ENCODE measurements at regions not wholly inside any gene's neighbourhood (a gene's known extent, or its start where the extent isn't known, plus 50 kb on each side); places are given as distances from the start of the nearest gene placed in this dataset.

GRCh38 chr16:74104022-74104421, 192.6 kb upstream of the PSMD7 start:
- no peak for TF ChIP-seq JUND (IDR thresholded peaks at IDR 0.05; ENCODE audit: low read depth)
- in situ Hi-C loops (cut with HindIII; ENCODE audit: low pct_unique_long_range_greater_than_20kb, low sequenced_read_pairs), result no loop called here
- DNase-seq (ENCODE audit: low read depth in 1 of 2, low spot score in 1 of 2), result no peak

DNA sequence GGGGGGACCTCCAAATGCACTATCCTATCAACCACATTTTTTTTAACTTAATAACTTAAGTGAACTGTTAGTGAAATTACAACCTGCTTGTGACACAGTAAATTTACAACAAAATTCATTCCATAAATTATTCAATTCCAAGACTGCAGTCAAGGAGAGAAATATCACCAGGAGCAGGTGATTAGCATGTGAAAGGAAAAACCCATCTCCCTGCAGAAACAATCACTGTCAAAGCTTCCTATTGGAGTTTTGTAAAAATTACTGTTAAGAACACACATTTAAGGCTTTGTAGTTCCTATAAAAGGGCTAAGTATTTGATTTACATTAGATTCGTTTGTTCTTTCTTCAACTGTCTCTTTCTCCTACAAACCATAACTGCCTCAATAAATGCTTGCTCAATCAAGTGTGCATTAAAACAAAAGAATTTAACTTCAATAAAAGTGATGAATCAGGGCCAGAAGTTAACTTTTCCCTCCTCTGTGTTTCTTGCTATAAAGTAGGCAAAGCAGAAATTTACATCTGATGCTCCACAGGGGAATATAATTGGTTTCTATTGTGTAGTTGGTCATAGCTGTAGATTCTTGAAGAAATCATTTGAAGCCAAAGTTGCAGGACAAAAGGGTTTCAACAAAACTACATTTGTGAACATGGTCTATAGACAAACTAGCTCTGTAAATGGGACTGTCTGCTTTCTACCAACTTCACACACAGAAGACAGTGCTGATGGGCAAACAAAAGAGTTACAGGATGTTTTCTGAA, 195.1 kb upstream of the PSMD7 start:
- DNase-seq (ENCODE audit: low read depth in 1 of 2, low spot score in 1 of 2), result no peak
- TF ChIP-seq JUND (IDR thresholded peaks at IDR 0.05; ENCODE audit: low read depth), result no peak
- in situ Hi-C loops (cut with HindIII; ENCODE audit: low pct_unique_long_range_greater_than_20kb, low sequenced_read_pairs), result no loop called here

DNA sequence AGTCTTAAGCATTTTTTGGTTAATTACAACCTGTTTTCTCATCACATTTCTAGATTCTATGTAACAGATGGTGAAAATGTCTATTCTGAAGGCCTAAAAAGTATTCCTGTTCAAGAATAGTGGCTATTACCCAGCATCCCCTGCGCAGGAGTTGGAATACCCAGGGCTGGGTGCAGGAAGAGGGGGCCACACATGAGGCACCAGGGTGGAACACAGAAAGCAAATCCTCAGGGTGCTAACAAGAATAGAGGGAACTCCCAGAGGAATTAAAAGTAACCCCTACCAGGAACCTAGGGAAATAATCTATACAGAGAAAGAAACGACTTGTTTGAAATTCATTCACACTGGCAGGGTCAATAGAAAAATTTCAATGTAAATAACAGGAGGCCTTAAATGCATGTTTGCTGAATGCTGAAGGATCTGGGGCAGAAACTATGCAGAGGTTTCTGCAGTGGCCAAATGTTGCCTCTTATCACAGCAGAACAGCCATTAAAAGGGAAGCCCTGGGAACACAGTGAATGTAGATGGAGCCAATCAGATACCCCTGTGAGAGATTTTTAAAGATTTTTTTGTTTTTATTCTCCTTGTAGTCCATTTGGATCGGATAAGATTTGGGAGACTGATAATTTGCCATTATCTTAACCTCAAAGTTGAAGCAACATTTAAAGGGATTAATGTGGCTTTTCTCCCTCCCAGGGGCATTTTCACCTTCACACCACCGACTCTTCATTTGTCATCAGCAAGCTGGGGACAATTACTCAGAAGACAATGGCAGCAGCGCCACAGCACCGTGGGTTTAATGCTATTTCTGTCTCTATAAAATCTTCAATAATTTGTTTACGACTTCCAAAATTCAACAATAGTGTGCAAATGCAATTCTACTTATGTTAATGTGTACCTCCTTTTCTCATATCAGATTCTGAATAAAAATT, 196.0 kb upstream of the PSMD7 start:
- no peak for TF ChIP-seq JUND (IDR thresholded peaks at IDR 0.05; ENCODE audit: low read depth)
- no peak for DNase-seq (ENCODE audit: low read depth in 1 of 2, low spot score in 1 of 2)
- in situ Hi-C loops (cut with HindIII; ENCODE audit: low pct_unique_long_range_greater_than_20kb, low sequenced_read_pairs), result no loop called here

- no peak for DNase-seq (ENCODE audit: low read depth in 1 of 2, low spot score in 1 of 2)
- in situ Hi-C loops (cut with HindIII; ENCODE audit: low pct_unique_long_range_greater_than_20kb, low sequenced_read_pairs), result no loop called here
- TF ChIP-seq JUND (IDR thresholded peaks at IDR 0.05; ENCODE audit: low read depth), result no peak
These were observed 197.1 kb upstream of the PSMD7 start for GRCh38 chr16:74099530-74099929.

DNA sequence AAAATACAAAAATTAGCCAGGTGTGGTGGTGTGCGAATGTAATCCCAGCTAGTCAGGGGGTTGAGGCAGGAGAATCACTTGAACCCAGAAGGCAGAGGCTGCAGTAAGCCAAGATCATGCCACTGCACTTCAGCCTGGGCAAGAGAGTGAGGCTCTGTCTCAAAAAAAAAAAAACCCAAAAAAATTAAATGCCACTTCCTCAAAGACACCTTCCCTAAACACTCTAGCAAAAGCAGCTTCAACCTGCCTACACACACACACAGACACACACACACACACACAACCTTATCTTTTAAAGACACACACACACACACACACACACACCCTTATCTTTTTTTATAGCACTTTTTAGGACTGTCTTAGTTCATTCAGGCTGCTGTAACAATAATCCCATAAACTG, 201.7 kb upstream of the PSMD7 start:
- in situ Hi-C loops (cut with HindIII; ENCODE audit: low pct_unique_long_range_greater_than_20kb, low sequenced_read_pairs), result no loop called here
- no peak for DNase-seq (ENCODE audit: low read depth in 1 of 2, low spot score in 1 of 2)
- no peak for TF ChIP-seq JUND (IDR thresholded peaks at IDR 0.05; ENCODE audit: low read depth)

- no peak for TF ChIP-seq JUND (IDR thresholded peaks at IDR 0.05; ENCODE audit: low read depth)
- in situ Hi-C loops (cut with HindIII; ENCODE audit: low pct_unique_long_range_greater_than_20kb, low sequenced_read_pairs), result no loop called here
- DNase-seq (ENCODE audit: low read depth in 1 of 2, low spot score in 1 of 2), result no peak
These were observed 202.1 kb upstream of the PSMD7 start for GRCh38 chr16:74094514-74094913.

- DNase-seq (ENCODE audit: low read depth in 1 of 2, low spot score in 1 of 2), result no peak
- TF ChIP-seq JUND (IDR thresholded peaks at IDR 0.05; ENCODE audit: low read depth), result no peak
- in situ Hi-C loops (cut with HindIII; ENCODE audit: low pct_unique_long_range_greater_than_20kb, low sequenced_read_pairs), result no loop called here
These were observed 204.3 kb upstream of the PSMD7 start for GRCh38 chr16:74092336-74092735.

GRCh38 chr16:74090871-74091270, 205.7 kb upstream of the PSMD7 start:
- in situ Hi-C loops (cut with HindIII; ENCODE audit: low pct_unique_long_range_greater_than_20kb, low sequenced_read_pairs), result no loop called here
- TF ChIP-seq JUND (IDR thresholded peaks at IDR 0.05; ENCODE audit: low read depth), result no peak
- DNase-seq (ENCODE audit: low read depth in 1 of 2, low spot score in 1 of 2), result no peak

DNA sequence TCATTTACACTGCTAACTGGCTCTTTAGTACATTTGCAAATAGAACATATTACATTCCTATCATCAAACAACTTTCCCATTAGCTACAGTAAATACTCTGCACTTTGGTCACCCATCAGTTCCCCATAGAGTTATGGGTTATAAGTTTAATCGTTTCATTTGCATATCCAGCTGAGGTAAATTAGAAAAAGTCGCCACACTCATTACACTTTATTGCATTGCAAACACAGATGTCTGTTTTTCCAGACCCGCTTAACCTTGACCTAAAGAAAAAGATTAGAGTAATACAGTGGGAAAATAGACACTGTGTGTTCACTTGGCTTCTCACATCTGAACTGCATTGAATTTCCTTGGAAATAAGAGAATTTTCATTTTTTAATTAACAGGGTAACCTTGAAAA, 213.1 kb upstream of the PSMD7 start:
- DNase-seq (ENCODE audit: low read depth in 1 of 2, low spot score in 1 of 2), result no peak
- in situ Hi-C loops (cut with HindIII; ENCODE audit: low pct_unique_long_range_greater_than_20kb, low sequenced_read_pairs), result no loop called here

GRCh38 chr16:74080311-74080710, 216.3 kb upstream of the PSMD7 start:
- no peak for DNase-seq (ENCODE audit: low read depth in 1 of 2, low spot score in 1 of 2)
- no peak for TF ChIP-seq JUND (IDR thresholded peaks at IDR 0.05; ENCODE audit: low read depth)
- in situ Hi-C loops (cut with HindIII; ENCODE audit: low pct_unique_long_range_greater_than_20kb, low sequenced_read_pairs), result no loop called here

More for the DNA sequence above, 213.1 kb upstream of the PSMD7 start:
- no peak for TF ChIP-seq JUND (IDR thresholded peaks at IDR 0.05; ENCODE audit: low read depth)

DNA sequence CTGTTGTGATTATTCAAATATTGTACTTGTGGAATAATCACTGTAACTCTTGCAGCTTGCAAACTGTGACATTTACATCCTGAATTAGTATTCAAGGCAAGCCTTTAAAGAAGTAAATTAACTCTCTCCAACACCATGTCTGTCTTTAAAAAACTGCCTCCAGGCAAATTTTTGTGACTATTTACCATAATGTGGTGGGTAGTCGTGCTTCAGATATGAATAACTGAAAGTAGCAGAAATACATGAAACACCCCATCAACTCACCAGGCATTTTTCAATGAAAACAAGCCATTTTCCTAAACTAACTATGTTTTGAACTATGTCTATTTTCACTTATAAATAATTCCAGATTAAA, 217.4 kb upstream of the PSMD7 start:
- in situ Hi-C loops (cut with HindIII; ENCODE audit: low pct_unique_long_range_greater_than_20kb, low sequenced_read_pairs), result no loop called here
- DNase-seq (ENCODE audit: low read depth in 1 of 2, low spot score in 1 of 2), result no peak
- TF ChIP-seq JUND (IDR thresholded peaks at IDR 0.05; ENCODE audit: low read depth), result no peak

GRCh38 chr16:74078511-74079231, 217.9 kb upstream of the PSMD7 start:
- TF ChIP-seq JUND (IDR thresholded peaks at IDR 0.05; ENCODE audit: low read depth), result no peak
- in situ Hi-C loops (cut with HindIII; ENCODE audit: low pct_unique_long_range_greater_than_20kb, low sequenced_read_pairs), result no loop called here
- no peak for DNase-seq (ENCODE audit: low read depth in 1 of 2, low spot score in 1 of 2)

DNA sequence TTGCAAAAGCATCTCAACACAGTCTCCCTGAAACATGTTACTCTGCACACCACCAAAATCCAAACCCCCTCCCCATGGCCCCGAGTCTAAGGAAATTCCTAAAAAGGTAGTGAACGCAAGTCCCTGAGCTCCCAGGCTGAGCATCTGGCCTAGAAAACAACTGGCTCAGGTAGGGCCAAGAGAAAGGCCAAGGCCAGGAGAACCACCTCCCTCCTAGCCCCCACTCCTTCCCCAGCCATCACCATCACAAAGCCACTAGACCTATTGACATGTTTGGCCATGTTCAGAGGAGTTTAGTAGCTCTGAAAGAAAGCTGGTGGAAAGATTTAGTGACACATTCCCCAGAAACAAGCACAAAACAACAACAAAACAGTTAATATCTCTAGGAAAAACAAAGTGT, 220.0 kb upstream of the PSMD7 start:
- no peak for DNase-seq (ENCODE audit: low read depth in 1 of 2, low spot score in 1 of 2)
- in situ Hi-C loops (cut with HindIII; ENCODE audit: low pct_unique_long_range_greater_than_20kb, low sequenced_read_pairs), result no loop called here
- TF ChIP-seq JUND (IDR thresholded peaks at IDR 0.05; ENCODE audit: low read depth), result no peak

Measured in T47D (cell line).